Spleen (tissue), 7 donors: ENCODE measurements at regions not wholly inside any gene's neighbourhood (a gene's known extent, or its start where the extent isn't known, plus 50 kb on each side); places are given as distances from the start of the nearest gene placed in this dataset.
"Not testable (repeated sequence)": the region's sequence is repeated elsewhere in the genome, so short reads cannot be mapped to it uniquely, and the experiment has no call there.

Experiments used
- POLR2A ChIP-seq, 3 donors: fragments of 450-650 bp; IDR thresholded peaks; one replicate each; pipeline ENCODE4 v1.5.1; 2017; ENCODE audit warnings: antibody characterized with exemption in 3 of 3, mild to moderate bottlenecking in 1 of 3
- POLR2AphosphoS5 ChIP-seq, 3 donors: sonication (generic); formaldehyde crosslinking; IDR thresholded peaks; one replicate each; pipeline ENCODE4 v1.5.1; 2017; ENCODE audit warnings: antibody characterized with exemption in 3 of 3
- TF ChIP-seq, protein P1 (sequence below), 11 experiments: fragments of 200-600 bp in 7 of 11; fragments of 450-650 bp in 4 of 11; sonication (generic) in 4 of 11; IDR thresholded peaks in 8 of 11; conservative IDR thresholded peaks in 3 of 11; 1 replicate in 7 of 11; 2 replicates in 4 of 11; pipeline versions ENCODE4 v1.4.0 to v1.8.0; 2016 to 2021; ENCODE audit warnings: antibody characterized with exemption in 11 of 11, inconsistent platforms in 4 of 11, mild to moderate bottlenecking in 1 of 11
- donor health status: DM: no; HTN: no; CAD: no; lungs with moderate emphysema.
- donor health status: DM: no; HTN: no; CAD: no.
- donor health status: DM: no; HTN: no; CAD: no.

DNA sequence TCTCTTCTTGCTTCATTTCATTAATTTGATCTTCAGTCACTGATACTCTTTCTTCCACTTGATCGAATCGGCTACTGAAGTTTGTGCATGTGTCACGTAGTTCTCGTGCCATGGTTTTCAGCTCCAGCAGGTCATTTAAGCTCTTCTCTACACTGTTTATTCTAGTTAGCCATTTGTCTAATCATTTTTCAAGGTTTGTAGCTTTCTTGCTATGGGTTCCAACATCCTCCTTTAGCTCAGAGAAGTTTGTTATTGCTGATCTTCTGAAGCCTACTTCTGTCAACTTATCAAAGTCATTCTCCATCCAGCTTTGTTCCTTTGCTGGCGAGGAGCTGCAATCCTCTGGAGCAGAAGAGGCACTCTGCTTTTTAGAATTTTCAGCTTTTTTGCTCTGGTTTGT lies 180.0 kb upstream of the TMEM196 start:
- TF ChIP-seq, protein P1, sequence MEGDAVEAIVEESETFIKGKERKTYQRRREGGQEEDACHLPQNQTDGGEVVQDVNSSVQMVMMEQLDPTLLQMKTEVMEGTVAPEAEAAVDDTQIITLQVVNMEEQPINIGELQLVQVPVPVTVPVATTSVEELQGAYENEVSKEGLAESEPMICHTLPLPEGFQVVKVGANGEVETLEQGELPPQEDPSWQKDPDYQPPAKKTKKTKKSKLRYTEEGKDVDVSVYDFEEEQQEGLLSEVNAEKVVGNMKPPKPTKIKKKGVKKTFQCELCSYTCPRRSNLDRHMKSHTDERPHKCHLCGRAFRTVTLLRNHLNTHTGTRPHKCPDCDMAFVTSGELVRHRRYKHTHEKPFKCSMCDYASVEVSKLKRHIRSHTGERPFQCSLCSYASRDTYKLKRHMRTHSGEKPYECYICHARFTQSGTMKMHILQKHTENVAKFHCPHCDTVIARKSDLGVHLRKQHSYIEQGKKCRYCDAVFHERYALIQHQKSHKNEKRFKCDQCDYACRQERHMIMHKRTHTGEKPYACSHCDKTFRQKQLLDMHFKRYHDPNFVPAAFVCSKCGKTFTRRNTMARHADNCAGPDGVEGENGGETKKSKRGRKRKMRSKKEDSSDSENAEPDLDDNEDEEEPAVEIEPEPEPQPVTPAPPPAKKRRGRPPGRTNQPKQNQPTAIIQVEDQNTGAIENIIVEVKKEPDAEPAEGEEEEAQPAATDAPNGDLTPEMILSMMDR (IDR thresholded peaks at IDR 0.05 in 8 of 11, conservative IDR thresholded peaks at IDR 0.05 in 3 of 11): not testable (repeated sequence)
- TF ChIP-seq POLR2A, POLR2AphosphoS5 (IDR thresholded peaks at IDR 0.05): not testable (repeated sequence)
